ENCODE measurements at regions not wholly inside any gene's neighbourhood (a gene's known extent, or its start where the extent isn't known, plus 50 kb on each side); places are given as distances from the start of the nearest gene placed in this dataset.

GRCh38 chr13:23497191-23497590 lies 63.7 kb upstream of the SACS start:
- TF ChIP-seq PATZ1 (tag by site-specific recombination; IDR thresholded peaks at IDR 0.05) (no peak), MYNN (tag by site-specific recombination; IDR thresholded peaks at IDR 0.05; ENCODE audit: borderline replicate concordance) (no peak), ZNF830 (tag by site-specific recombination; IDR thresholded peaks at IDR 0.05; ENCODE audit: low read depth) (no peak), CTCF (tag by site-specific recombination; IDR thresholded peaks at IDR 0.05) (no peak), ZFP3 (tag by site-specific recombination; IDR thresholded peaks at IDR 0.05; ENCODE audit: low read depth) (no peak), REST (tag by site-specific recombination; IDR thresholded peaks at IDR 0.05) (no peak), ZNF174 (tag by site-specific recombination; IDR thresholded peaks at IDR 0.05) (no peak), SETDB1 (IDR thresholded peaks at IDR 0.05; ENCODE audit: insufficient read length, low read length) (no peak), ZNF274 (IDR thresholded peaks at IDR 0.05; ENCODE audit: low read length) (no peak), ZNF274 (tag by site-specific recombination; IDR thresholded peaks at IDR 0.05; ENCODE audit: borderline replicate concordance) (no peak), GLI2 (tag by site-specific recombination; IDR thresholded peaks at IDR 0.05; ENCODE audit: borderline replicate concordance, low read depth) (no peak)

Measured in HEK293 (cell line).